Endothelial cell of umbilical vein (primary cell): ENCODE measurements at regions not wholly inside any gene's neighbourhood (a gene's known extent, or its start where the extent isn't known, plus 50 kb on each side); places are given as distances from the start of the nearest gene placed in this dataset.

Experiments used
- BruUV-seq: library from RNA; stranded (reverse); fragments of 400-500 nt; replicated peaks from 2 replicates; lab custom pipeline; 2021; lab: Mats Ljungman, UMichigan
- CTCF ChIA-PET: fragments of 300-600, 350-600 bp; sonication (Branson Sonifier 250); formaldehyde crosslinking; loops from one replicate; lab custom pipeline; 2021; ENCODE audit warnings: antibody characterized with exemption, inconsistent platforms; lab: Charles Lee
- POLR2A ChIA-PET: fragments of 300-600, 350-600 bp; sonication (Branson Sonifier 250); formaldehyde crosslinking; loops from one replicate; lab custom pipeline; 2021; ENCODE audit warnings: antibody characterized with exemption, inconsistent platforms; lab: Charles Lee
- DNase-seq: peaks from one replicate; pipeline ENCODE4 v3.0.0-alpha.2; 2011; ENCODE audit warnings: low read depth, low spot score
- FAIRE-seq: peaks from 2 replicates; lab custom pipeline; 2011; peaks lifted over from hg19 to GRCh38; lab: Jason Lieb, UNC
- H2AFZ ChIP-seq: 2 replicates; pipeline ENCODE4 v1.6.0; 2012; ENCODE audit warnings: low read depth, low read length, control low read depth, inconsistent platforms
- H3K27ac ChIP-seq: 2 replicates; pipeline ENCODE4 v1.5.1; 2011; ENCODE audit warnings: low read depth, mild to moderate bottlenecking, control low read depth, low read length, moderate library complexity; ENCODE audit not compliant: insufficient read depth
- H3K27me3 ChIP-seq, 2 experiments: 2 replicates each; pipeline versions ENCODE4 v1.6.0 to v1.6.1; 2011; ENCODE audit warnings: low read length in 2 of 2, mixed read lengths in 1 of 2; ENCODE audit not compliant: control insufficient read depth in 2 of 2, insufficient read depth in 2 of 2
- H3K36me3 ChIP-seq, 2 experiments: 2 replicates in 1 of 2; 3 replicates in 1 of 2; pipeline ENCODE4 v1.5.1; 2011; ENCODE audit warnings: low read length in 2 of 2, mild to moderate bottlenecking in 1 of 2, moderate library complexity in 1 of 2; ENCODE audit not compliant: control insufficient read depth in 2 of 2, insufficient read depth in 2 of 2; ENCODE audit errors: extremely low read depth in 1 of 2
- H3K4me1 ChIP-seq: 3 replicates; pipeline ENCODE4 v1.5.1; 2011; ENCODE audit warnings: mild to moderate bottlenecking, low read length; ENCODE audit not compliant: control insufficient read depth, insufficient read depth; ENCODE audit errors: extremely low read depth
- H3K4me2 ChIP-seq: 2 replicates; pipeline ENCODE4 v1.6.1; 2011; ENCODE audit warnings: low read length, control low read depth, mixed read lengths; ENCODE audit not compliant: insufficient read depth
- H3K4me3 ChIP-seq, 3 experiments: fragments of 200-600 bp in 1 of 3; sonication (generic), shearing (Covaris generic) in 1 of 3; replicated peaks in 1 of 3; 2 replicates each; pipeline ENCODE4 v1.5.1; 2011 to 2016; ENCODE audit warnings: control low read depth in 3 of 3, low read length in 3 of 3, mild to moderate bottlenecking in 2 of 3, inconsistent platforms in 1 of 3, low read depth in 1 of 3, moderate library complexity in 1 of 3; ENCODE audit not compliant: insufficient read depth in 1 of 3
- H3K79me2 ChIP-seq: 2 replicates; pipeline ENCODE4 v1.6.0; 2012; ENCODE audit warnings: low read length, inconsistent platforms; ENCODE audit not compliant: control insufficient read depth, insufficient read depth
- H3K9ac ChIP-seq: replicated peaks from 2 replicates; pipeline ENCODE3; 2011; ENCODE audit warnings: low read length, control low read depth; ENCODE audit not compliant: insufficient read depth; ENCODE audit errors: extremely low read depth
- H3K9me1 ChIP-seq: replicated peaks from 3 replicates; pipeline ENCODE4 v1.6.0; 2011; ENCODE audit warnings: mild to moderate bottlenecking, low read length; ENCODE audit not compliant: control insufficient read depth, insufficient read depth; ENCODE audit errors: extremely low read depth
- H3K9me3 ChIP-seq: replicated peaks from 2 replicates; pipeline ENCODE4 v1.5.1; 2012; ENCODE audit warnings: low read length, inconsistent platforms; ENCODE audit not compliant: control insufficient read depth, insufficient read depth
- H4K20me1 ChIP-seq: replicated peaks from 2 replicates; pipeline ENCODE3; 2011; ENCODE audit warnings: mild to moderate bottlenecking, low read length; ENCODE audit not compliant: control insufficient read depth, insufficient read depth; ENCODE audit errors: extremely low read depth
- CTCF ChIP-seq, 2 donors: IDR thresholded peaks; 1 replicate in 1 of 2; 2 replicates in 1 of 2; pipeline ENCODE4 v1.5.1; 2011; ENCODE audit warnings: low read length in 2 of 2, mild to moderate bottlenecking in 2 of 2, moderate library complexity in 2 of 2, control low read depth in 1 of 2, inconsistent platforms in 1 of 2, low read depth in 1 of 2; ENCODE audit not compliant: insufficient read depth in 1 of 2; ENCODE audit errors: extremely low read depth in 1 of 2
- EZH2 ChIP-seq: IDR thresholded peaks from 2 replicates; pipeline ENCODE4 v1.6.1; 2012; ENCODE audit warnings: borderline replicate concordance, low read depth, mild to moderate bottlenecking, moderate library complexity, low read length, inconsistent platforms; ENCODE audit not compliant: severe bottlenecking
- FOS ChIP-seq: IDR thresholded peaks from 2 replicates; pipeline ENCODE4 v1.6.1; 2011; ENCODE audit warnings: mild to moderate bottlenecking, low read length, moderate library complexity, borderline replicate concordance; ENCODE audit not compliant: insufficient read depth
- GATA2 ChIP-seq: IDR thresholded peaks from 2 replicates; pipeline ENCODE4 v1.7.0; 2011; ENCODE audit warnings: low read depth, mild to moderate bottlenecking, moderate library complexity, mixed read lengths, low read length; ENCODE audit not compliant: insufficient read length, insufficient read depth
- JUN ChIP-seq: IDR thresholded peaks from 2 replicates; pipeline ENCODE4 v1.6.1; 2011; ENCODE audit warnings: borderline replicate concordance, low read depth; ENCODE audit not compliant: insufficient read length, insufficient read depth
- MYC ChIP-seq: IDR thresholded peaks from one replicate; pipeline ENCODE4 v1.6.1; 2011; ENCODE audit warnings: mild to moderate bottlenecking, low read depth, low read length
- POLR2A ChIP-seq: IDR thresholded peaks from 2 replicates; pipeline ENCODE4 v1.6.1; 2012; ENCODE audit warnings: low read depth, mild to moderate bottlenecking, control low read depth, low read length
- POLR2AphosphoS5 ChIP-seq: IDR thresholded peaks from 2 replicates; pipeline ENCODE4 v1.6.1; 2012; ENCODE audit warnings: low read depth, mild to moderate bottlenecking, control low read depth, low read length, moderate library complexity; ENCODE audit not compliant: insufficient read depth
- dilution Hi-C: fragments of 300-500 bp; cut with MboI; formaldehyde crosslinking; loops from one replicate; pipeline ENCODE4 v1.15.0; 2019; ENCODE audit warnings: low sequenced_read_pairs; ENCODE audit not compliant: extremely low pct_ligation_motif_present
- intact Hi-C: fragments of 100-400 bp; cut with micrococcal nuclease; formaldehyde crosslinking; loops from one replicate; pipeline ENCODE4 v1.10.0; 2022
- TF ChIP-seq, protein P1 (sequence below): IDR thresholded peaks from 2 replicates; pipeline ENCODE4 v1.6.1; 2011; ENCODE audit not compliant: insufficient read depth, insufficient read length

DNA sequence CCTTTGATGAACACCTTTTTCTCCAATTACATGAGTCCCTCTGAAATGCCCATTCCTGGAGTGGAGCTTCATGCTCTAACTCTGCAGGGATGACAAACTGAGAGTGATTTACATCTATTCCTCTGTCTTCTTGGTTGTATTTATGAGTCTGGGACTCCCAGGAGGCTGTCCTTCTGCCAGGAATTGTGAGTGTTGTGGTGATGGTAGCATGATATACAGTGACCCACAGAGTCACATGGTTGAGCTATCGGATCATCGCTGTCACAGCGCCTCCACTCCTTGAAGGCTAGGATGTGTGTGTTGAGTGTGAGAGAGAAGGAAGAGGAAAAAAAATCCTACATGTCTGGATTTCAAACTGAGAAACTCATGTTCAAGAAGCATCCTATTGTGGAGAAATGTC lies 163.4 kb upstream of the CACNA1E start:
- Histone ChIP-seq H3K27ac (no peak overlapping the region), H3K4me1 (no peaks in the 10 kb centered on the region), H4K20me1 (no peaks in the 10 kb centered on the region), H3K4me3 (no peak overlapping the region), H3K79me2 (no peaks in the 10 kb centered on the region), H3K4me2 (no peak overlapping the region), H2AFZ (no peak overlapping the region), H3K27me3 (peaks cover 28 to 35% of the 10 kb centered on the region in 2 experiments), H3K36me3 (no peaks in the 10 kb centered on the region), H3K9me1 (no peaks in the 10 kb centered on the region), H3K9ac (no peak overlapping the region), H3K9me3 (no peaks in the 10 kb centered on the region)
- DNase-seq (no peak), FAIRE-seq (no peak)
- ChIA-PET CTCF (no interaction called here), POLR2A (no interaction called here)
- dilution Hi-C loops (loop anchor here (25.0 kb wide), 1 partner anchor 92 kb away; no protein-coding TSS in a partner anchor), intact Hi-C loops (loop anchor here (10.0 kb wide), 1 partner anchor 125 kb away; no protein-coding TSS in a partner anchor)
- TF ChIP-seq POLR2AphosphoS5 (no peak), FOS (no peak), CTCF (IDR thresholded peaks at IDR 0.05; ENCODE audit: extremely low read depth in 1 of 2, insufficient read depth in 1 of 2, low read depth in 1 of 2, low read length in 2 of 2) (no peak), EZH2 (no peak), POLR2A (no peak), MYC (no peak), JUN (no peak), GATA2 (no peak)
- TF ChIP-seq, protein P1, sequence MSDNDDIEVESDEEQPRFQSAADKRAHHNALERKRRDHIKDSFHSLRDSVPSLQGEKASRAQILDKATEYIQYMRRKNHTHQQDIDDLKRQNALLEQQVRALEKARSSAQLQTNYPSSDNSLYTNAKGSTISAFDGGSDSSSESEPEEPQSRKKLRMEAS = no peak
- no TSS peak for BruUV-seq
